Activated CD4-positive, alpha-beta memory T cell treated with anti-CD3 and anti-CD28 coated beads for 36 hours (primary cell): ENCODE measurements at regions not wholly inside any gene's neighbourhood (a gene's known extent, or its start where the extent isn't known, plus 50 kb on each side); places are given as distances from the start of the nearest gene placed in this dataset.

ENCODE experiments used
- CTCF ChIA-PET: fragments of 350-600 bp; sonication (Branson Sonifier 250); formaldehyde crosslinking; loops from one replicate; lab custom pipeline; 2021; ENCODE audit warnings: antibody characterized with exemption, inconsistent platforms; lab: Charles Lee
- POLR2A ChIA-PET: fragments of 350-600 bp; sonication (Branson Sonifier 250); formaldehyde crosslinking; loops from one replicate; lab custom pipeline; 2021; ENCODE audit warnings: antibody characterized with exemption; lab: Charles Lee
- DNase-seq: peaks from one replicate; pipeline ENCODE4 v3.0.0-alpha.2; 2020
- H3K27ac Mint-ChIP-seq: one replicate; pipeline ENCODE4 v1.8.0; 2021; ENCODE audit warnings: mixed read lengths
- H3K27me3 Mint-ChIP-seq: one replicate; pipeline ENCODE4 v1.8.0; 2021; ENCODE audit warnings: mixed read lengths
- H3K36me3 Mint-ChIP-seq: one replicate; pipeline ENCODE4 v1.8.0; 2021; ENCODE audit warnings: mixed read lengths
- H3K4me1 Mint-ChIP-seq: one replicate; pipeline ENCODE4 v1.8.0; 2021; ENCODE audit warnings: low read depth, mixed read lengths
- H3K4me3 Mint-ChIP-seq: one replicate; pipeline ENCODE4 v1.8.0; 2021; ENCODE audit warnings: mild to moderate bottlenecking, mixed read lengths
- H3K9me3 Mint-ChIP-seq: one replicate; pipeline ENCODE4 v1.8.0; 2021; ENCODE audit warnings: mixed read lengths
- intact Hi-C: fragments of 100-400 bp; cut with micrococcal nuclease; formaldehyde crosslinking; loops from one replicate; pipeline ENCODE4 v1.15.1; 2023

DNA sequence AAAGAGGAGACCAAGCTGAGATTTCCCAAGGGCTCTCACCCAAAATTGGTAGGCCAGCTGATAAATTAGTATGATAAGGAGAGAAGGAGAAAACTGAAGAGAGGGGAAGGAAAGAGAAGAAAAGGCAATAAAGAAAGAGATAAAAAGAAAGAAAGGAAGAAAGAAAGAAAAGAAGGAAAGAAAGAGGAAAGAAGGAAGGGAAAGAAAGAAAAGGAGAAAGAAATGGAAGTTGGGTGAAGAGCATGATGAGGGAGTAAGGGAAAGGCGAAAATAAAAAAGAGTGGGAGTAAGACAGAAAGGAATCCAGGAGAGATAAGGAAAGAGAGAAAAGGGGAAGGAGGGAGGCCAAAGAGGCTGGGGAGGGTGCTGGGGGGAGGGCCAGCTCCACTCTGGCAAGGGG, 95.4 kb downstream of the MRM1 start:
- no peak for DNase-seq
- Mint-ChIP-seq H3K4me1 (no peaks in the 10 kb centered on the region), H3K4me3 (no peak overlapping the region), H3K9me3 (no peaks in the 10 kb centered on the region), H3K27me3 (peaks cover 27% of the 10 kb centered on the region), H3K36me3 (no peaks in the 10 kb centered on the region), H3K27ac (no peak overlapping the region)
- intact Hi-C loops, result no loop called here
- CTCF ChIA-PET, result interaction anchor here (0.7 kb wide), 1 partner anchor 676 kb away, joined by 3 read pairs; no protein-coding TSS in a partner anchor
- POLR2A ChIA-PET, result no interaction called here

DNA sequence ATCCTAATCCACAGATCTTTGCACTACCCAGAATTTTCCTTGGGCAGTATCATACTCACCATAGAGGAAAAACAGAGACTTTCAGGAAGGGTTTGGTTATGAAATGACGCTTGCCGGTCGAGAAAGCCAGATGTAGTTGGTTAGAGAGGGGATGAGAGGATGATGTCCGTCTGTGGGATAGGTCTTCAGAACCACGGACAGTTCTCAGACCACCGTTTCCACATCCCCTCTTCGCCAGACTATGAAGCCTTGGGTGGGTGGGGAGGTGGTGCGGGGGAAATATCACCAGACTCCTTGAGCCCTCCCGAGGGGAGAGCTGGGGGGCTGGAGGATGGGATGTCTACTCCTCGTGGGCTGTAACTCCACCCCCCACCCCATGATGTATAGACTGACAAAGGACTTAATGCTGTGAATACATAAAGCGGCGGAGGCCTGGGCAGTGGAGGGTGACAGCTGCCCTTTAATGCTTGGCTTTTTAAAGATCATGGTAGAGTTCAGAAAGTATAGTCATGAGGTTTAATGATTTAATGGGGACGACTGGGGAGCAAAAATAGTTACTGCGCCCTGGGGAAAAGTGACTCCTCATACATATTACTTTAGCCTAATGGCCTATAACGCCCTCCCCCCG, 96.6 kb downstream of the MRM1 start:
- POLR2A ChIA-PET, result no interaction called here
- intact Hi-C loops, result no loop called here
- H3K27me3 Mint-ChIP-seq, result peaks cover 36% of the 10 kb centered on the region
- H3K27ac Mint-ChIP-seq, result no peak overlapping the region
- H3K36me3 Mint-ChIP-seq, result no peaks in the 10 kb centered on the region
- DNase-seq, result no peak
- CTCF ChIA-PET, result no interaction called here
- no peaks in the 10 kb centered on the region for H3K4me1 Mint-ChIP-seq
- no peak overlapping the region for H3K4me3 Mint-ChIP-seq
- H3K9me3 Mint-ChIP-seq, result no peaks in the 10 kb centered on the region

DNA sequence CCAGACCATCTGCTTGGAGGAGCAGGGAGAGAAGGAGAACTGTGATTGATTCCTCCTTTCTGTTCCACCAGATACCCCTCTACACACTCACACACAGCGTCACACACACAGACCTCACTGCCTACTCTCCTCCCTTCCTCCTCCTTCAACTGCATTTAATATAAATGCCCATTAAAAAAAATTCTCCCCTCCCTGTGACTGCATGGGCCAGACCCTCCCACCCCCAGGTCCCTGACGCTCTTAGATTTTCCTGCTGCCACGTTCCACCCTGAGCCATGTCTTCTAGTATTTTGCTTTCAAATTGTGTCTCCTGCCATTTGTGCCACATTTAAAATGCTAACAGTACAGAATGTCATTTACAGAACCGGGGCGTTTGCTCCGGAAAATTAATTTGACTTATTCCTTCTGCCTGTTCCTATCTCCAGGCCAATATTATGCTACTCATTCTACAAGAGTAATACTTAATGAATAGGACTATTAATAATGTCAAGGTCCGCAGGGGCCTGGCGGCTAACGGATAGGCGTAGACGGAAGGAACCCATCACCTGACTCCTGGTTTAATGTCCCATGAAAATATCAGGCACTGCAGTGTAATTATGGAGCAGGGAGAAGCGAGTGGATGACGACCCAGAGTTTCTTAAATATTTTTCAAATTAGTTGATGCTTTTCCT, 100.2 kb downstream of the MRM1 start:
- CTCF ChIA-PET, result interaction anchor here (0.7 kb wide), 1 partner anchor 346 kb away, joined by 3 read pairs; no protein-coding TSS in a partner anchor
- H3K27me3 Mint-ChIP-seq, result peaks cover 49% of the 10 kb centered on the region
- H3K36me3 Mint-ChIP-seq, result no peaks in the 10 kb centered on the region
- H3K4me3 Mint-ChIP-seq, result no peak overlapping the region
- POLR2A ChIA-PET, result no interaction called here
- H3K27ac Mint-ChIP-seq, result no peak overlapping the region
- intact Hi-C loops, result loop anchor here (10.0 kb wide), 1 partner anchor 343 kb away; no protein-coding TSS in a partner anchor
- H3K4me1 Mint-ChIP-seq, result no peaks in the 10 kb centered on the region
- H3K9me3 Mint-ChIP-seq, result no peaks in the 10 kb centered on the region
- no peak for DNase-seq

DNA sequence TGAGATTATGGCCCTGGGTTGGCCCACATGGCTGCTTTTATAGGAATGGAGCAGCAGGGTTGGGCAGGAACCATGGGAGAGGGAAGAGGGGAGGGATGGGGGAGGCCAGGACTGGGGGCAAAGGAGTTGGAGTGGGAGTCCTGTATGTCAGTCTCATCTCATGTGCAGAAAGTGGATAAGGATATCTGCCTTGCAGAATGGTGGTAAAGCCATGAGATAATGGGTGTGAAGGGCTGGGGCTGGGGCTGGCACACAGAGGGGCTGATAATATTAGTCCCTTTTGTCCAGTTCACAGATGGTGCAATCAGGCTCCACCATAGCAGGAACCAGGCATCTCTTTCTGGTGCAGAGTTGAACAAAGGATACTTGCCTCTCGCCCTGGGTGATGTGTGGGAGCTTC, 101.3 kb downstream of the MRM1 start:
- POLR2A ChIA-PET, result interaction anchor here (1.1 kb wide), 1 partner anchor 23 kb away, joined by 3 read pairs; no protein-coding TSS in a partner anchor
- Mint-ChIP-seq H3K4me1 (no peaks in the 10 kb centered on the region), H3K27ac (no peak overlapping the region), H3K36me3 (no peaks in the 10 kb centered on the region), H3K27me3 (peaks cover 47% of the 10 kb centered on the region), H3K9me3 (no peaks in the 10 kb centered on the region), H3K4me3 (no peak overlapping the region)
- intact Hi-C loops, result loop anchor here (10.0 kb wide), 1 partner anchor 342 kb away; no protein-coding TSS in a partner anchor
- CTCF ChIA-PET, result interaction anchor here (0.7 kb wide), 1 partner anchor 345 kb away, joined by 3 read pairs; no protein-coding TSS in a partner anchor
- no peak for DNase-seq

DNA sequence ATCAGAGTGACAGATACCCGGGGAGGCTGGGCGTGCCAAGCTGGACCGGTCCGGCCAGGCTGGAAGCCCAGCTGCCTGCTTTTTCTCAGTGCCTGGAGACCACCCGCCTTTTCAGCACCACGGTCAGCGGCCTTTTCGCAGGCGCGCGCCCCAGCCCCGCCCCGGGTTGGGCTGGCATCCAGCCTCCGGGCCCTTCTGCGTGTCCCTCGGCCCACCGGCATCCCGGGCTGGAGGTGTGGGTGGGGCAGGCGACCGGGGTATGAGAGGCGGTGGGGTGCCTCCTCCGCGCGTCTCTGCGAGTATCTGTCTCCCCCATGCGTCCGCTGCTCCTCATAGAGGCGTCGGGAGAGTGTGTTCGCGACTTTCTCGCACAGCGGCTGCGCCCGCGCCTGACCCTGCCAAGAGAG, 102.5 kb downstream of the MRM1 start:
- POLR2A ChIA-PET, result interaction anchor here (1.1 kb wide), 1 partner anchor 24 kb away, joined by 3 read pairs; no protein-coding TSS in a partner anchor
- intact Hi-C loops, result loop anchor here (10.0 kb wide), 1 partner anchor 341 kb away; no protein-coding TSS in a partner anchor

DNA sequence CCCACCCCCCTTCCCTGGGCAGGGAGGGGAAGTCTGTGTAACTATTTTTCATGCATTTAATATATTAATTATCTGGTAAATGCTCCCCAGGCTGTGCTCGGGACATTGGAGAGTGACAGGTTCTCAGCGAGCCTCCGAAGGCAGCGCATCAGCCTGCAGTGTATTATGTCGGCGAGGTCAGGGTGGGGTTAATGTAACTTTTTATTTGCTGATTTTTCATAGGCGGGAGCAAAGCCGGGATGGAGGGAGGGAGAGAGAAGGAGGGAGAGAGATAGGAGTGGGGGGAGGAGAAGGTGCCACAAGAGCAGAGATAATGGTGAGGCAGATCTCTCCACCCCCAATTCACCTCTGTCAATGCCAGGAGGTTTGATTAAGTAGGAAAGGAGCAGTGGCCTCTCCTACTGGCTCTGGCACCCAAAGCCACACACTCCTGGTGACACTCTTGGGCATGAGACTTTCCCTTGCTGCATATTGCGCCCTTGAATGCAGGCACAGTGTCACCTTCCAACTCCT, 104.0 kb downstream of the MRM1 start:
- intact Hi-C loops, result loop anchor here (5.0 to 10.0 kb wide), 2 partner anchors 78 to 339 kb away; no protein-coding TSS in a partner anchor
- ChIA-PET POLR2A (no interaction called here), CTCF (interaction anchor here (1.2 to 2.5 kb wide), 3 partner anchors 50 to 77 kb away, joined by 3 to 28 read pairs (median 14); no protein-coding TSS in a partner anchor)

More for the DNA sequence above, 102.5 kb downstream of the MRM1 start:
- CTCF ChIA-PET, result no interaction called here
- Mint-ChIP-seq H3K4me3 (no peak overlapping the region), H3K36me3 (no peaks in the 10 kb centered on the region), H3K27me3 (peaks cover 40% of the 10 kb centered on the region), H3K9me3 (no peaks in the 10 kb centered on the region), H3K27ac (no peak overlapping the region), H3K4me1 (no peaks in the 10 kb centered on the region)
- DNase-seq, result peak; percentile 68

DNA sequence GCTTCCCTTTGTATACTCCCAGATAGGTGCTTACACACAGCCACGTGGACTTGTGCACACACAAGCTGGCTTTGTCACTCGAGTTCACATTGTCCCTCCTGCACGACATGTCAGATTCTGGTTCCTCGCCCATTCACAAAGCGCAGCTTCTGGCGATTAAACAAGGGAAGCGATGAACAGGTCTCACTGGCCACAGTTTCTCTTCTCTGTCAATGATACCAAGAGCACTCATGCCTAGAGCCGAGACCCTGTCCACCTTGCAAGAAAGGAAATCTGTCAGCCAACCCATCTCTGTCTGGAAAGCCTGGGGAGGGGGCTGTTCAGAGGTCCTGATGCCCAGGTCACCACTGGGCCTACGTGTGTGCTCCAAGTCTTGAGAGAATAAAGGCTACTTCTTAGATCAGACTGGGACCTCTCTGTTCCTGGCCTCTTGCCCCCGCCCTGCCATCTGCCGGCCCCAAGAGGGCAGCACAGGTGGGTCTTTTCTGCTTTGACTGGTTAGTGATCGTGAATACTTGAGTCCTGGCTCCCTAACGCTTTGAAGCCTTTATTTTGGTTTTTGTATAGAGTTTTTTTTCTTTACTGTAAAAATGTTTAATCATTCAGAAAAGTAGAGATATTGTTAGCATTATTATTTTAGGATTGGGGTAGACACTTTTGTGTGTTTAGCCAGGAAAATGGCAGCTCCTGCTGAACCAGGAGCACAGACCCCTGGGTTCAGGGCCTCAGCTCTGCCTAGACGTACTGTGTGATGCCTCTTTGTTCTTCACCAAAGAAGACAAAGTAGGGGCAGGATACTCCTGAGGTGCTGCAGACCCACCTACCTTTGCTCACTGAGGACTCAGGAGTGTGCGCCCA, 104.7 kb downstream of the MRM1 start:
- CTCF ChIA-PET, result interaction anchor here (0.8 to 2.5 kb wide), 11 partner anchors 11 to 103 kb away, joined by 3 to 28 read pairs (median 4); no protein-coding TSS in a partner anchor
- peak; percentile 67 for DNase-seq
- H3K27me3 Mint-ChIP-seq, result peaks cover 28% of the 10 kb centered on the region

More for the DNA sequence above, 104.0 kb downstream of the MRM1 start:
- Mint-ChIP-seq H3K4me3 (no peak overlapping the region), H3K4me1 (no peaks in the 10 kb centered on the region), H3K27me3 (peaks cover 32% of the 10 kb centered on the region), H3K36me3 (no peaks in the 10 kb centered on the region), H3K27ac (no peak overlapping the region), H3K9me3 (no peaks in the 10 kb centered on the region)
- no peak for DNase-seq

DNA sequence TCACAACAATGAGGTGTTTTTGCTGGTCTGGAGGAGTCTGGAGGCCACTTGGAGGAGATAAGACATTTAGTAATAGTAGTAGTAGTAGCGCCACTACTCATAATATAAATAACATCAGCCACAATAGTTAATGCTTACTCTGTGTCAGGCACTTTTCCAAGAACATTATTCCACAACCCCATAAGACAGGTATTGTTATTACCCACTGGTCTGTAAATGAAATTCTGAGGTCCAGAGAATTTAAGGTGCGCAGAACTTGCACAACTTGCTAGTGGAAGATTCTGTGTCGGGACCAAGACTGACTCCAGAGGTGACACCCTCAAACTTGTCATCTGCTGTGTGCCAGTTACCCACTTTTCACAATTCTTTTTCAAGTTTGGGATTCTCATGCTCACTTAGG, 106.5 kb downstream of the MRM1 start:
- H3K4me1 Mint-ChIP-seq, result no peaks in the 10 kb centered on the region
- no peaks in the 10 kb centered on the region for H3K9me3 Mint-ChIP-seq
- DNase-seq, result no peak
- H3K27me3 Mint-ChIP-seq, result peaks cover 16% of the 10 kb centered on the region
- intact Hi-C loops, result loop anchor here (5.0 to 10.0 kb wide), 2 partner anchors 81 to 337 kb away; no protein-coding TSS in a partner anchor
- ChIA-PET POLR2A (no interaction called here), CTCF (no interaction called here)
- no peaks in the 10 kb centered on the region for H3K36me3 Mint-ChIP-seq
- H3K4me3 Mint-ChIP-seq, result no peak overlapping the region
- no peak overlapping the region for H3K27ac Mint-ChIP-seq

More for the DNA sequence above, 104.7 kb downstream of the MRM1 start:
- POLR2A ChIA-PET, result no interaction called here
- intact Hi-C loops, result loop anchor here (5.0 to 10.0 kb wide), 2 partner anchors 79 to 339 kb away; no protein-coding TSS in a partner anchor
- Mint-ChIP-seq H3K27ac (no peak overlapping the region), H3K4me1 (no peaks in the 10 kb centered on the region), H3K36me3 (no peaks in the 10 kb centered on the region), H3K4me3 (no peak overlapping the region), H3K9me3 (no peaks in the 10 kb centered on the region)

DNA sequence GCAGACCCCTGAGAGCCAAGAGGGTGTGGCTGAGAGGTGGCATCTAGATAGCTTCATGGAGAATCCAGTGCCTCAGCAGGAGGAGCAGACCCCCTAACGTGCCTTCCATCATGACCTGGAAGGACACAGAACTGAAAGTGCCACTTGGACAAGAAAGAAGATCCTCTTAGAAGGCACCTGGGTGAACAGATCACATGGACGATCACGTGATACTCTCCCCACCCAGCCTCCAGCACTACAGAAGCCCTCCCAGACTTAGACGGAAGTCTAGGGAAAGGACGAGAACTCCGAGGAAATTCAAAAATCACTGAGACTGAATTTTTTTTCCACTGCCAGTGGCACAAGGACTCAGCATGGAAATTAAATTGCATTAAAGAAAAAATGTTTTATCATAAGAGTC, 113.4 kb downstream of the MRM1 start:
- Mint-ChIP-seq H3K27ac (no peak overlapping the region), H3K4me3 (no peak overlapping the region), H3K36me3 (no peaks in the 10 kb centered on the region), H3K27me3 (no peaks in the 10 kb centered on the region), H3K9me3 (no peaks in the 10 kb centered on the region), H3K4me1 (no peaks in the 10 kb centered on the region)
- intact Hi-C loops, result no loop called here
- ChIA-PET POLR2A (no interaction called here), CTCF (no interaction called here)
- DNase-seq, result no peak

DNA sequence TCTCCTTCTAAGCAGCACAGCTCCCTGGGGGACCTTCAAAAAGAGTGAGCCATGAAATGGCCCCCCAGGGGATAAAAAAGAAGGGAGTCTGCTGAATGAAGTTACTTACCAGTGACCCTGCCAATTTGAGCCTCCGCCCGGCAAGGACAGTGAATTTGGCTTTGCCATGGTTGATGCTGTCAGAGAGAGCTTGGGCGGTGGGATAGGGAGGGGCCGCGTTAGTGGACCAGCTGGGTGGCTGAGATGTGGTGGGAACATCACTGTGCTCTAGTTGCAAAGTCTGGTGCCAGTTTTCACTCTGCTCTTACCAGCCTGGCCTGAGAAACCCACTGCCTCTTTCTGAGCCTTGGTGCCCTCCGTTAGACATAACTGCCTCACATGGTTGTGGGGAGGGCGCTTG, 114.6 kb downstream of the MRM1 start:
- H3K4me1 Mint-ChIP-seq, result peaks cover 5% of the 10 kb centered on the region
- ChIA-PET POLR2A (no interaction called here), CTCF (no interaction called here)
- DNase-seq, result no peak
- no peaks in the 10 kb centered on the region for H3K9me3 Mint-ChIP-seq
- H3K27ac Mint-ChIP-seq, result no peak overlapping the region
- H3K4me3 Mint-ChIP-seq, result no peak overlapping the region
- no peaks in the 10 kb centered on the region for H3K36me3 Mint-ChIP-seq
- no peaks in the 10 kb centered on the region for H3K27me3 Mint-ChIP-seq
- intact Hi-C loops, result no loop called here

DNA sequence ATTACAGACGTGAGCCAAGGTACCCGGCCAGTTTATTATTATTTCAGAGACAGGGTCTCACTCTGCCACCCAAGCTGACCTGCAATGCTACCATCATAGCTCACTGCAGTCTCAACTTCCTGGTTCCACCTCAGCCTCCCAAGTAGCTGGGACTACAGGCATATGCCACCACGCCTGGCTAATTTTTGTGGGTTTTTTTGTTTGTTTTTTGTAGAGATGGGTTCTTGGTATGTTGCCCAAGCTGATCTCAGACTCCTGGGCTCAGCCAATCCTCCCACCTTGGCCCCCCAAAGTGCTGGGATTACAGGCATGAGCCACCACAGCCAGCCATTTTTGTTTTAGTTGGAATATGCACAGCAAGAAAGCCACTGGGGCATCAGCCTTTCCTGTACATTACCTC, 115.7 kb downstream of the MRM1 start:
- ChIA-PET CTCF (interaction anchor here (2.0 kb wide), 1 partner anchor 10 kb away, joined by 6 read pairs; no protein-coding TSS in a partner anchor), POLR2A (interaction anchor here (0.6 kb wide), 1 partner anchor 160 kb away, joined by 4 read pairs; no protein-coding TSS in a partner anchor)
- no peaks in the 10 kb centered on the region for H3K9me3 Mint-ChIP-seq
- no peak for DNase-seq
- no peak overlapping the region for H3K27ac Mint-ChIP-seq
- no peaks in the 10 kb centered on the region for H3K27me3 Mint-ChIP-seq
- peaks cover 14% of the 10 kb centered on the region for H3K4me1 Mint-ChIP-seq
- intact Hi-C loops, result no loop called here
- no peak overlapping the region for H3K4me3 Mint-ChIP-seq
- H3K36me3 Mint-ChIP-seq, result no peaks in the 10 kb centered on the region
